HG02623 (cell line): ENCODE measurements at regions not wholly inside any gene's neighbourhood (a gene's known extent, or its start where the extent isn't known, plus 50 kb on each side); places are given as distances from the start of the nearest gene placed in this dataset.

ENCODE experiments used
- ATAC-seq: cut with Tn5 transposase; IDR thresholded peaks from one replicate; pipeline ENCODE4 v1.9.1; 2021; ENCODE audit warnings: moderate library complexity; ENCODE audit not compliant: unreplicated experiment

GRCh38 chr9:103397868-103398600 lies 402.9 kb downstream of the CYLC2 start:
- peak; percentile 100 for ATAC-seq

- ATAC-seq: no peak
Observed at GRCh38 chr9:103399535-103399934, 404.4 kb downstream of the CYLC2 start.

DNA sequence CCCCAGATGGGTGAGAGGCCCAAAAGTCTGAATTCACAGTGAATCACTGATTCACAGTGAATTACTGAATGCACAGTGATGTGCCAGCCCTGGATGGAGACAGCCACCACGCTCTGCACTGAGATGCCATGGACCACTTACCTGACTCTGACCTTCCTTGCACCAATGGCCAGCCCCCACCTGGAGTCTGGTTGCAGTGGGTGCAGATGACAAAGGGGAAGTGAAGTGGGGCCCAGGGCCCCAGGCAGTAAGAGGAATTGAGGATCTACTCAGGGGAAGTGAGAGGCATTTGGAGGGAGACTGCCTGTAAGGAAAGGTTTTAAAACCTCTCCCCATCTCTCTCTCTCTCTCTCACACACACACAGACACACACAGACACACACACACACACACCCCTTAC lies 412.1 kb downstream of the CYLC2 start:
- ATAC-seq: no peak

- no peak for ATAC-seq
Observed at GRCh38 chr9:103410059-103410458, 414.9 kb downstream of the CYLC2 start.

GRCh38 chr9:103427696-103428095 lies 432.6 kb downstream of the CYLC2 start:
- no peak for ATAC-seq

GRCh38 chr9:103430469-103430868 lies 435.3 kb downstream of the CYLC2 start:
- ATAC-seq: no peak

GRCh38 chr9:103431809-103432208 lies 436.7 kb downstream of the CYLC2 start:
- no peak for ATAC-seq

DNA sequence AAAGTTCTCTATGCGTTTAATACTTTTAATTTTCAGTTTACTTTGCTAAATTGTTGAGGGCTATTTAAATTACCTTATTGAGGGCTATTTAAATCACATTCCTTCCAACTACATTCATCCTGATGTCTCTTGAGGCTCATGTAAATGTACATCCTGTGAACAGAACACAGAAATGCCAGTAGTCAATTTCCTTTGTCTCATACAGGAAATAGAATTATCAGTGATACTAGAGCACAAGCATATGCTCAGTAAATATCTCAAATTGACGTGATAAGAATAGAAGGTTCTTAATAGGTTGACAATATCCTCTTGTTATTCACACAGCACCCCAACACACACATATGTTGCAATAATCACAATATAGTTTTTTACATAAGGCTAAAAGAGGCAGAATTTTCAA lies 449.0 kb downstream of the CYLC2 start:
- no peak for ATAC-seq

- ATAC-seq: no peak
Observed at GRCh38 chr9:103458826-103459225, 463.7 kb downstream of the CYLC2 start.

DNA sequence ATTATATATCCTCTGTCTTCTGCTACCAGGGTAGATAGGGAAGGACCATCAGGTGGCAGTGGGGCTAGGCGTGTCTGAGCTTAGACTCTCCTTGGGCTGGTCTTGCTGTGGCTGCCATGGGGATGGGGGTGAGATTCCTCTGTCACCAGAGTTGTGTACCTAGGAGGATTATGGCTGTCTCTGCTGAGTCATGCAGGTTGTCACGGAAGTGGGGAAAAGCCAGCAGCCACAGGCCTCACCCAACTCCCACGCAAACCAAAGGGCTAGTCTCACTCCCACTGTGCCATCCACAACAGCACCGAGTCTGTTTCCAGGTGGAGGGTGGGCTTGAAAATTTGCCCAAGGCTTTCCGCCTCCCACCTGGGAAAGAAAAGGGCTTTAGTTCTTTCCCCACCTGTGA lies 476.1 kb downstream of the CYLC2 start:
- no peak for ATAC-seq

- ATAC-seq: no peak
Observed at GRCh38 chr9:103474156-103474555, 479.0 kb downstream of the CYLC2 start.

GRCh38 chr9:103483471-103484096 lies 488.5 kb downstream of the CYLC2 start:
- no peak for ATAC-seq

- ATAC-seq: no peak
Observed at GRCh38 chr9:103485138-103485537, 490.0 kb downstream of the CYLC2 start.

GRCh38 chr9:103514767-103515166 lies 519.6 kb downstream of the CYLC2 start:
- no peak for ATAC-seq

DNA sequence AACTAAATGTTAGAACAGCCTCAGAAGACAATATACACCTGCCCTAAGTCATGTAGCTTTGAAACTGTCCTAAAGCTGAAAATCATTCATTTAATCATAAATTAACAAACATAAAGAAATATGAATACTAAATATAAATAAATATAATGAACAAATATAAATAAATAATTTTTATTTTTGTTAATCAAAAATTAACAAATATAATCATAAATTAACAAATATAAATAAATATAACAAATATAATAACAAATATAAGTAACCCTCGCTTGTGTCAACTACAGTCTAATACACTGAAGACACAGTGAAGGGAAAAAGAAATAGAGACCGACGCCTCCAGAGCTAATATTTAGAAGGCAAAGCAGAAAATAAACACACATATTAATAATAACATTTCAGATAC lies 527.3 kb downstream of the CYLC2 start:
- no peak for ATAC-seq

DNA sequence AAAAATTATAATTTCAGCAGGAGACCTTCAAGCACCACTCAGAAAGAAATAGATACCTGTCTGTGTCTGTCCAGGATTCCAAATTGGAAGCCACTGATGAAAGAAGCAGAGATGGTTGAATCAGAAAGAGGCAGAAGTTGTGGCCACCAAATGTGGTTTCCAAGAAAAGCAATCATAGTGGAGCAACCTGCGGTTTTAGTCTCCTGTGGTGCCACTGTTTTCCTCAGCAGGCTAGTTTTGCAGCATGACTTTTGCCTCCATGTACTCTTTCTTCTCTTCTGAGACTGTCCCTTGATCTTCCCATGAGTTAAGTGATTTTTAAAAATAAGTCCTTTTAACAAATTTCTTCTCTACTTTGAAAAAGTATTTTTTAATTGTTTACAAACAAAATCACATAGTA lies 535.8 kb downstream of the CYLC2 start:
- ATAC-seq: no peak

GRCh38 chr9:103533318-103533717 lies 538.2 kb downstream of the CYLC2 start:
- no peak for ATAC-seq

GRCh38 chr9:103537426-103537825 lies 542.3 kb downstream of the CYLC2 start:
- no peak for ATAC-seq

GRCh38 chr9:103545260-103545659 lies 548.8 kb upstream of the SMC2 start:
- ATAC-seq: no peak

DNA sequence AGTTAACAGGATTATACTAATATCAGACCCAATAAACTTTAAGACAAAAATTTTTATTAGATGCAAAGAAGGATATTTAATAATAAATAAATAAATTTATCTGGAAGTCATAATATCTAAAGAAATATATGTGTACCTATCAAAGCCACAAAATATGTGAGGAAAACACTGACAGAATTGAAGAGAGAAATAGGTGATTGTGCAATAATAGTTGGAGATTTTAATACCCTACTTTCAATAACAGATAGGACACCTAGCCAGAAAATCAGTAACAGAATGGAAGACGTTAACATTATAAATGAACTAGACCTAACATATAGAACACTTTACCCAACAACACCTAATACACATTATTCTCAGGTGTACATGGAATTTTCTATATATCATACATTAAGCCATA lies 541.4 kb upstream of the SMC2 start:
- ATAC-seq: no peak

- ATAC-seq: no peak
Observed at GRCh38 chr9:103574056-103574455, 520.1 kb upstream of the SMC2 start.

GRCh38 chr9:103586721-103587120 lies 507.4 kb upstream of the SMC2 start:
- no peak for ATAC-seq

- no peak for ATAC-seq
Observed at GRCh38 chr9:103601287-103601686, 492.8 kb upstream of the SMC2 start.
